Vagina (tissue), 2 donors: ENCODE measurements at regions not wholly inside any gene's neighbourhood (a gene's known extent, or its start where the extent isn't known, plus 50 kb on each side); places are given as distances from the start of the nearest gene placed in this dataset.

Experiments
- POLR2A ChIP-seq, 2 donors: fragments of 450-650 bp; IDR thresholded peaks; one replicate each; pipeline ENCODE4 v1.6.1; 2017; ENCODE audit warnings: antibody characterized with exemption in 2 of 2, mild to moderate bottlenecking in 2 of 2, moderate library complexity in 2 of 2
- POLR2AphosphoS5 ChIP-seq, 2 donors: sonication (generic); formaldehyde crosslinking; IDR thresholded peaks; one replicate each; pipeline ENCODE4 v1.9.0; 2017; ENCODE audit warnings: antibody characterized with exemption in 2 of 2, mild to moderate bottlenecking in 2 of 2, low read depth in 1 of 2; ENCODE audit not compliant: insufficient read depth in 1 of 2
- TF ChIP-seq, protein P1 (sequence below), 3 experiments: fragments of 450-650 bp in 2 of 3; fragments of 200-600 bp in 1 of 3; sonication (generic) in 1 of 3; IDR thresholded peaks; one replicate each; pipeline ENCODE4 v1.5.1; 2017 to 2019; ENCODE audit warnings: antibody characterized with exemption in 3 of 3, mild to moderate bottlenecking in 2 of 3, moderate library complexity in 2 of 3

DNA sequence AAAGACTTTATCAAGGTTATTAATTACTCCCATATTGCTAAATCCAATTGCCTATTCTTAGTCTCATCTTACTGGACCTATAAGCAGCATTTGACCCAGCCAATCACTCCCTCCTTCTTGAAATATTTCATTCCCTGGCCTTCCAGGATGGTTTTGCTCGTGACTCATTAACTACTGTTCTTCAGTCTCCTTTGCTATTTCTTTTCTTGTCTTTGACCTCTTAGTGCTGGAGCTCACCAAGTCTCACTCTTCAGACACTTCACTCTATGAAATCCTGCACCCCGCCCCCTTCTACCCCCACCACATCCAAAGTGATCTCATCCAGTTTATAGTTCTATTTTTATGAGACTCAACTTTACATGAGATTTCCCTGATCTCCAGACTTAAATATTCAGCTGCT lies 803.1 kb upstream of the WWC1 start:
- TF ChIP-seq, protein P1, sequence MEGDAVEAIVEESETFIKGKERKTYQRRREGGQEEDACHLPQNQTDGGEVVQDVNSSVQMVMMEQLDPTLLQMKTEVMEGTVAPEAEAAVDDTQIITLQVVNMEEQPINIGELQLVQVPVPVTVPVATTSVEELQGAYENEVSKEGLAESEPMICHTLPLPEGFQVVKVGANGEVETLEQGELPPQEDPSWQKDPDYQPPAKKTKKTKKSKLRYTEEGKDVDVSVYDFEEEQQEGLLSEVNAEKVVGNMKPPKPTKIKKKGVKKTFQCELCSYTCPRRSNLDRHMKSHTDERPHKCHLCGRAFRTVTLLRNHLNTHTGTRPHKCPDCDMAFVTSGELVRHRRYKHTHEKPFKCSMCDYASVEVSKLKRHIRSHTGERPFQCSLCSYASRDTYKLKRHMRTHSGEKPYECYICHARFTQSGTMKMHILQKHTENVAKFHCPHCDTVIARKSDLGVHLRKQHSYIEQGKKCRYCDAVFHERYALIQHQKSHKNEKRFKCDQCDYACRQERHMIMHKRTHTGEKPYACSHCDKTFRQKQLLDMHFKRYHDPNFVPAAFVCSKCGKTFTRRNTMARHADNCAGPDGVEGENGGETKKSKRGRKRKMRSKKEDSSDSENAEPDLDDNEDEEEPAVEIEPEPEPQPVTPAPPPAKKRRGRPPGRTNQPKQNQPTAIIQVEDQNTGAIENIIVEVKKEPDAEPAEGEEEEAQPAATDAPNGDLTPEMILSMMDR (IDR thresholded peaks at IDR 0.05): no peak
- TF ChIP-seq POLR2AphosphoS5 (IDR thresholded peaks at IDR 0.05; ENCODE audit: insufficient read depth in 1 of 2, low read depth in 1 of 2): no peak
- no peak for TF ChIP-seq POLR2A (IDR thresholded peaks at IDR 0.05)
